ENCODE measurements at regions not wholly inside any gene's neighbourhood (a gene's known extent, or its start where the extent isn't known, plus 50 kb on each side); places are given as distances from the start of the nearest gene placed in this dataset.

DNA sequence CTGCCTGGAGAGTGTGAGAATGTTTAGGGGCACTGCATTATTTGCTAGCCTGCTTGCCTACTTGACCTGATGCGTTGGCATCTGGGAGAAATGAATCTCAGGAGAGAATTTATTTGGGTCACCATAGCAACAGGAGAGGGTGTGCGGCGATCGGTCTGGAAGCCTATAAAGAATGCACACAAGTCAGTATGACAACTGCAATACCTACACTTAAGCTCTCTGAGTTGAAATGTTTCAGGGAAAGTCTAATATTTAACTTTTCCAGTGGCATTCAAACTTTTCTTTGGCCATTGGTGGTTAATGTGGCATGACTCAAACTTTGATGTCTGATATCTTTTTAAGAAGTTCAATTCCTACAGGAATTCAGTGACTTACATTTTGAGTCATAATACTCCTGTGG is 205.1 kb downstream of the NEDD1 start:
- TF ChIP-seq POLR2A (IDR thresholded peaks at IDR 0.05): no peak
- TF ChIP-seq, protein P1, sequence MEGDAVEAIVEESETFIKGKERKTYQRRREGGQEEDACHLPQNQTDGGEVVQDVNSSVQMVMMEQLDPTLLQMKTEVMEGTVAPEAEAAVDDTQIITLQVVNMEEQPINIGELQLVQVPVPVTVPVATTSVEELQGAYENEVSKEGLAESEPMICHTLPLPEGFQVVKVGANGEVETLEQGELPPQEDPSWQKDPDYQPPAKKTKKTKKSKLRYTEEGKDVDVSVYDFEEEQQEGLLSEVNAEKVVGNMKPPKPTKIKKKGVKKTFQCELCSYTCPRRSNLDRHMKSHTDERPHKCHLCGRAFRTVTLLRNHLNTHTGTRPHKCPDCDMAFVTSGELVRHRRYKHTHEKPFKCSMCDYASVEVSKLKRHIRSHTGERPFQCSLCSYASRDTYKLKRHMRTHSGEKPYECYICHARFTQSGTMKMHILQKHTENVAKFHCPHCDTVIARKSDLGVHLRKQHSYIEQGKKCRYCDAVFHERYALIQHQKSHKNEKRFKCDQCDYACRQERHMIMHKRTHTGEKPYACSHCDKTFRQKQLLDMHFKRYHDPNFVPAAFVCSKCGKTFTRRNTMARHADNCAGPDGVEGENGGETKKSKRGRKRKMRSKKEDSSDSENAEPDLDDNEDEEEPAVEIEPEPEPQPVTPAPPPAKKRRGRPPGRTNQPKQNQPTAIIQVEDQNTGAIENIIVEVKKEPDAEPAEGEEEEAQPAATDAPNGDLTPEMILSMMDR (IDR thresholded peaks at IDR 0.05): no peak

All from body of pancreas (tissue), 4 donors.